ENCODE measurements at regions not wholly inside any gene's neighbourhood (a gene's known extent, or its start where the extent isn't known, plus 50 kb on each side); places are given as distances from the start of the nearest gene placed in this dataset.

- Mint-ChIP-seq H3K27ac (ENCODE audit: unreplicated experiment) (no peak overlapping the region), H3K4me1 (ENCODE audit: unreplicated experiment) (no peaks in the 10 kb centered on the region), H3K4me3 (ENCODE audit: unreplicated experiment) (no peak overlapping the region), H3K27me3 (ENCODE audit: unreplicated experiment) (peaks cover 2% of the 10 kb centered on the region), H3K36me3 (ENCODE audit: low read depth, unreplicated experiment) (no peaks in the 10 kb centered on the region), H3K9me3 (ENCODE audit: unreplicated experiment) (no peaks in the 10 kb centered on the region)
- no peak for DNase-seq (ENCODE audit: low spot score)
- TF ChIP-seq, protein P1, sequence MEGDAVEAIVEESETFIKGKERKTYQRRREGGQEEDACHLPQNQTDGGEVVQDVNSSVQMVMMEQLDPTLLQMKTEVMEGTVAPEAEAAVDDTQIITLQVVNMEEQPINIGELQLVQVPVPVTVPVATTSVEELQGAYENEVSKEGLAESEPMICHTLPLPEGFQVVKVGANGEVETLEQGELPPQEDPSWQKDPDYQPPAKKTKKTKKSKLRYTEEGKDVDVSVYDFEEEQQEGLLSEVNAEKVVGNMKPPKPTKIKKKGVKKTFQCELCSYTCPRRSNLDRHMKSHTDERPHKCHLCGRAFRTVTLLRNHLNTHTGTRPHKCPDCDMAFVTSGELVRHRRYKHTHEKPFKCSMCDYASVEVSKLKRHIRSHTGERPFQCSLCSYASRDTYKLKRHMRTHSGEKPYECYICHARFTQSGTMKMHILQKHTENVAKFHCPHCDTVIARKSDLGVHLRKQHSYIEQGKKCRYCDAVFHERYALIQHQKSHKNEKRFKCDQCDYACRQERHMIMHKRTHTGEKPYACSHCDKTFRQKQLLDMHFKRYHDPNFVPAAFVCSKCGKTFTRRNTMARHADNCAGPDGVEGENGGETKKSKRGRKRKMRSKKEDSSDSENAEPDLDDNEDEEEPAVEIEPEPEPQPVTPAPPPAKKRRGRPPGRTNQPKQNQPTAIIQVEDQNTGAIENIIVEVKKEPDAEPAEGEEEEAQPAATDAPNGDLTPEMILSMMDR (IDR thresholded peaks at IDR 0.05; ENCODE audit: unreplicated experiment): no peak
Measured at GRCh38 chr5:61948151-61948550, 357.9 kb upstream of the KIF2A start.

DNA sequence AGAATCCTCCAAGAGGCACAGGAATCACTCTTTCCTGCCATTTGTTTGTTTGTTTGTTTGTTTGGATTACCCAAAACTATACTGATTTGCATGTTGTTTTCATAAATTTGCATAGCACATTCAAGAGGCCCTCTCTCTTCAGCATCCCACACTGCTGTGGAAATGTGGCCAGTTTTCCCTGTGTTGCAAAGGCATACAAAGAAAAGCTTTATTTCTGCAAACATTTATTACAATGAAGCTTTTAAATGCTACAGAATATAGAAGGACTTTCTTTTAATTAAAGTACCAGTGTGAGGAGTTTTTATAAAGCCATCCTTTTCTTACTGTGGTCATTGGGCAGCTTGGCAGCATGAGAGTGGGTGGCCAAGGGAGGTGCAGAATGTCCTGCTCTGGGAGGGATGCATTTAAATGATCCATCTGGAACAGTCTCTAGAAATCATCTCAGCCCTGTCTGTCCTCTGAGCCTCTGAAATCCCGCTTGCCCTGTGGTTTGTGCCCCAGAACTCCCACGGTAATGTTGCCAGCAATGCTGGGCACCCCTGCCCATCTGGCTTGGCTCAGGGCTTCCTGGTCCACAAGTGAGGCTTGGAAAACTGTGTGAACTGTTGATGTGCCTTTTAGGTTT is 356.8 kb upstream of the KIF2A start:
- Mint-ChIP-seq H3K36me3 (ENCODE audit: low read depth, unreplicated experiment) (no peaks in the 10 kb centered on the region), H3K27me3 (ENCODE audit: unreplicated experiment) (peaks cover 2% of the 10 kb centered on the region), H3K4me1 (ENCODE audit: unreplicated experiment) (no peaks in the 10 kb centered on the region), H3K27ac (ENCODE audit: unreplicated experiment) (no peak overlapping the region), H3K9me3 (ENCODE audit: unreplicated experiment) (no peaks in the 10 kb centered on the region), H3K4me3 (ENCODE audit: unreplicated experiment) (no peak overlapping the region)
- TF ChIP-seq, protein P1 (IDR thresholded peaks at IDR 0.05; ENCODE audit: unreplicated experiment): no peak
- no peak for DNase-seq (ENCODE audit: low spot score)

DNA sequence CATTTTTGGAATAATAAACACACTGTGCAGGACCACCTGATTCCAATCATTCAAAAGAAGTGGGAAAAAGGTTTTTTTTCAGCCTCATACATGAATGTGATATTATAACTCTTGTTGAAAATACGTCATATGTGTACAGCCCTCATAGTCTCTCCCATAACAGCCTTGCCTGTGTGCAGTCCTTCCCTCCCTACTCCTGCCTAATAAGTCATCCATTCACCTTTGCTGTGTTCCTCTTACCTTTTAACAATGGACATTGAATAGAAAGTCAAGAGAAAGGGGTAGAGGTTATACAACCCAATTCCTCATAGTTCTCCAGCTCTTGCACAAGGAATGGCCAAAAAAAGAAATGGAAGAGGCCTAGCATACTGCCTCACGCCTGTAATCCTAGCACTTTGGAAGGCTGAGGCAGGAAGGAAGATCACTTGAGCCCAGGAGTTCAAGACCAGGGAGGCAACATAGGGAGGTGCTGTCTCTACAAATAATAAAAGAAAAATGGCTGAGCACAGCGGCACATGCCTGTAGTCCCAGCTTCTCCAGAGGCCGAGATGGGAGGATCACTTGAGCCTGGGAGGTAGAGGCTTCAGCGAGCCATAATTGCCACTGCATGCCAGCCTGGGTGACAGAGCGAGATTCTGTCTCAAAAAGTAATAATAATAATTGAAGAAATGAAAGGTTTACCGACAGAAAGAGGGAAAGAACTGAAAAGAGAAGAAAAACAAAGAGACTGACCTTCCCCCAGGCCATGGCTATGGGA is 356.1 kb upstream of the KIF2A start:
- TF ChIP-seq, protein P1 (IDR thresholded peaks at IDR 0.05; ENCODE audit: unreplicated experiment): no peak
- no peak overlapping the region for H3K27ac Mint-ChIP-seq (ENCODE audit: unreplicated experiment)
- DNase-seq (ENCODE audit: low spot score): no peak
- no peak overlapping the region for H3K4me3 Mint-ChIP-seq (ENCODE audit: unreplicated experiment)
- no peaks in the 10 kb centered on the region for H3K36me3 Mint-ChIP-seq (ENCODE audit: low read depth, unreplicated experiment)
- peaks cover 2% of the 10 kb centered on the region for H3K27me3 Mint-ChIP-seq (ENCODE audit: unreplicated experiment)
- H3K9me3 Mint-ChIP-seq (ENCODE audit: unreplicated experiment): no peaks in the 10 kb centered on the region
- H3K4me1 Mint-ChIP-seq (ENCODE audit: unreplicated experiment): no peaks in the 10 kb centered on the region

GRCh38 chr5:61951295-61951694 is 354.7 kb upstream of the KIF2A start:
- H3K4me1 Mint-ChIP-seq (ENCODE audit: unreplicated experiment): no peaks in the 10 kb centered on the region
- TF ChIP-seq, protein P1 (IDR thresholded peaks at IDR 0.05; ENCODE audit: unreplicated experiment): no peak
- H3K27me3 Mint-ChIP-seq (ENCODE audit: unreplicated experiment): peaks cover 2% of the 10 kb centered on the region
- H3K9me3 Mint-ChIP-seq (ENCODE audit: unreplicated experiment): no peaks in the 10 kb centered on the region
- no peak overlapping the region for H3K27ac Mint-ChIP-seq (ENCODE audit: unreplicated experiment)
- no peaks in the 10 kb centered on the region for H3K36me3 Mint-ChIP-seq (ENCODE audit: low read depth, unreplicated experiment)
- H3K4me3 Mint-ChIP-seq (ENCODE audit: unreplicated experiment): no peak overlapping the region
- DNase-seq (ENCODE audit: low spot score): no peak

GRCh38 chr5:61953913-61954312 is 352.1 kb upstream of the KIF2A start:
- DNase-seq (ENCODE audit: low spot score): no peak
- no peaks in the 10 kb centered on the region for H3K9me3 Mint-ChIP-seq (ENCODE audit: unreplicated experiment)
- H3K27ac Mint-ChIP-seq (ENCODE audit: unreplicated experiment): no peak overlapping the region

More at GRCh38 chr5:61953913-61954312, 352.1 kb upstream of the KIF2A start:
- no peak overlapping the region for H3K4me3 Mint-ChIP-seq (ENCODE audit: unreplicated experiment)
- H3K4me1 Mint-ChIP-seq (ENCODE audit: unreplicated experiment): no peaks in the 10 kb centered on the region
- H3K36me3 Mint-ChIP-seq (ENCODE audit: low read depth, unreplicated experiment): no peaks in the 10 kb centered on the region
- no peaks in the 10 kb centered on the region for H3K27me3 Mint-ChIP-seq (ENCODE audit: unreplicated experiment)
- TF ChIP-seq, protein P1 (IDR thresholded peaks at IDR 0.05; ENCODE audit: unreplicated experiment): no peak
